Liver (tissue), 3 donors: ENCODE measurements at regions not wholly inside any gene's neighbourhood (a gene's known extent, or its start where the extent isn't known, plus 50 kb on each side); places are given as distances from the start of the nearest gene placed in this dataset.

ENCODE experiments used
- CTCF ChIP-seq: fragments of 150-350 bp; IDR thresholded peaks from 2 replicates; pipeline ENCODE4 v1.5.1; 2017; ENCODE audit warnings: improper control_type of control experiment, low read depth, low read length; ENCODE audit not compliant: missing input control
- EGR1 ChIP-seq, 2 donors: IDR thresholded peaks; 2 replicates each; pipeline ENCODE4 v1.6.1; 2016 to 2018; ENCODE audit warnings: antibody characterized with exemption in 2 of 2, low read depth in 2 of 2
- FOXA1 ChIP-seq: IDR thresholded peaks from 2 replicates; pipeline ENCODE4 v1.6.1; 2016; ENCODE audit warnings: antibody characterized with exemption
- GABPA ChIP-seq, 2 donors: IDR thresholded peaks in 1 of 2; conservative IDR thresholded peaks in 1 of 2; 2 replicates each; pipeline ENCODE4 v1.6.1; 2016; ENCODE audit warnings: antibody characterized with exemption in 2 of 2, mild to moderate bottlenecking in 1 of 2, moderate library complexity in 1 of 2
- JUND ChIP-seq, 2 donors: IDR thresholded peaks; 2 replicates each; pipeline ENCODE4 v1.6.1; 2016; ENCODE audit warnings: antibody characterized with exemption in 2 of 2
- MAX ChIP-seq: IDR thresholded peaks from 2 replicates; pipeline ENCODE4 v1.6.1; 2016; ENCODE audit warnings: antibody characterized with exemption
- RAD21 ChIP-seq, 2 donors: IDR thresholded peaks; 2 replicates each; pipeline ENCODE4 v1.6.1; 2016; ENCODE audit warnings: antibody characterized with exemption in 2 of 2, mild to moderate bottlenecking in 2 of 2
- REST ChIP-seq: IDR thresholded peaks from 2 replicates; pipeline ENCODE4 v1.6.1; 2016; ENCODE audit warnings: antibody characterized with exemption, mild to moderate bottlenecking
- RXRA ChIP-seq, 2 donors: IDR thresholded peaks; 2 replicates each; pipeline ENCODE4 v1.6.1; 2017 to 2018; ENCODE audit warnings: antibody characterized with exemption in 2 of 2, mild to moderate bottlenecking in 1 of 2
- SP1 ChIP-seq: IDR thresholded peaks from 2 replicates; pipeline ENCODE4 v1.6.1; 2018; ENCODE audit warnings: antibody characterized with exemption, mild to moderate bottlenecking
- YY1 ChIP-seq: IDR thresholded peaks from 2 replicates; pipeline ENCODE4 v1.6.1; 2016; ENCODE audit warnings: antibody characterized with exemption, mild to moderate bottlenecking
- ZBTB33 ChIP-seq: IDR thresholded peaks from 2 replicates; pipeline ENCODE4 v1.6.1; 2016; ENCODE audit warnings: antibody characterized with exemption
- donor health status: healthy.
- donor health status: healthy.

GRCh38 chr6:163772701-163773100, 358.2 kb downstream of the QKI start:
- no peak for TF ChIP-seq RAD21 (IDR thresholded peaks at IDR 0.05)
- no peak for TF ChIP-seq CTCF
- no peak for TF ChIP-seq GABPA (IDR thresholded peaks at IDR 0.05 in 1 of 2, conservative IDR thresholded peaks at IDR 0.05 in 1 of 2)
- no peak for TF ChIP-seq YY1
- TF ChIP-seq MAX = no peak
- TF ChIP-seq ZBTB33 = no peak
- TF ChIP-seq FOXA1 = no peak
- no peak for TF ChIP-seq RXRA (IDR thresholded peaks at IDR 0.05)
- TF ChIP-seq SP1 = no peak
- no peak for TF ChIP-seq EGR1 (IDR thresholded peaks at IDR 0.05; ENCODE audit: low read depth in 2 of 2)
- TF ChIP-seq REST = no peak
- TF ChIP-seq JUND (IDR thresholded peaks at IDR 0.05) = no peak
